Ecto neural progenitor cell (in vitro differentiated cells): ENCODE measurements at regions not wholly inside any gene's neighbourhood (a gene's known extent, or its start where the extent isn't known, plus 50 kb on each side); places are given as distances from the start of the nearest gene placed in this dataset.

Experiments
- DNase-seq: peaks from one replicate; pipeline ENCODE4 v3.0.0-alpha.2; 2018; ENCODE audit warnings: low spot score

GRCh38 chr16:86998196-86999001 is 318.8 kb downstream of the C16orf95 start:
- DNase-seq: no peak

DNA sequence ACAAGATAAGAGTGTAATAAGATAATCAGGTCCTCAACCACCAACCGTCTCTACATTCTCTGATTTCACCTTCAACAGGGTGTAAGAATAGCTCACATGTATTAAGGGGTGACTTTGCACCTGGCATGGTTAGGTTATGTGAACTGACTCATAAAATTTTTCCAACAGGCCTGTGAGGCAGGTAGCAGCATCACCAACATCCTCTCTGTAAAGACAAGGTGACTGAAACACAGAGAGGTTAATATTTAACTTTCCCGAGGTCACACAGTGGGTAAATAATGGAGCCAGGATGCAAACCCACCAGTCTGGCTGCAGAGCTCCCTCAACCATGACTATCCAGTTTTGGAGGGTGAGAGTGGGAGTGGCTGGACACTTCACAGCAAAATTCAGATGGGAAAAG is 317.2 kb downstream of the C16orf95 start:
- DNase-seq: no peak

- DNase-seq: no peak
Observed at GRCh38 chr16:87002717-87003413, 314.3 kb downstream of the C16orf95 start.

GRCh38 chr16:87003414-87003755 is 313.8 kb downstream of the C16orf95 start:
- DNase-seq: no peak

DNA sequence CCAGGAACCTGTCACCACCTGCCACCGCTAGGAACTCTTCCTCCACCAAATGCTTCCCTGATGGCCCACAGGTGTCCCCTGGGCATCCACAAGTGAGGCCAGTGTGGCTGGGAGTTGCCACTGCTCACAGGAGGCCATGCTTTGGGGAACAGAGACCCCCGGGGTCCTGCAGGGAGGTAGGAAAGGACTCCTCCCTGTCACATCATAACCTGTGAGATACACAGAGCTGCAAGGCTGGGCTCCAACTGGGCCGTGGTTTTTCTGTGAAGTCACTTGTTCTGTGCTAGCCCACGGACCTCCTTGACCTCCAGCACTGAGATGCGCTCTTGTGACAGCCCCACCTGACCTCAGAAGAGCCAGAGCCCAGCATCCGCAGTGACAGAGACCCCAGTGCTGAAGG is 311.2 kb downstream of the C16orf95 start:
- DNase-seq: no peak

GRCh38 chr16:87006789-87007745 is 310.1 kb downstream of the C16orf95 start:
- no peak for DNase-seq

DNA sequence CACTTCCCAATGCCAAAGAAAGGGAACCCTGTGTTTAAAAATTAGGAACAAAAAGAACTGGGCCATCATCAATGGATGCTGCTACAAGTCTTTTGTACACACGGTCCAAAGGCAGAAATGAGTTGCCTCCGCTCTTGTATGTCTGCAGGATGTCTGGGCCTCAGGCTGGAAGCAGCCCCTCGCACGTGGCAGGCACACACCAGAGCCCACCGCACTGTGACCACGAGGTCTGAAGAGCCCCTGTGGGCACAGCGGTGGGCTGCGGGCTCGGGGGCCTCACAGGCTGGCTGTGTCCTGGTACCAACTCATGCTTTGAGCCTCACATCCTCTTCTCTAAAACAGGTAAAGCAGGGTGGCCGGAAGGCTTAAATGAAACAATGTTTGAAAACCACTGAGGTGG is 309.3 kb downstream of the C16orf95 start:
- DNase-seq: no peak

DNA sequence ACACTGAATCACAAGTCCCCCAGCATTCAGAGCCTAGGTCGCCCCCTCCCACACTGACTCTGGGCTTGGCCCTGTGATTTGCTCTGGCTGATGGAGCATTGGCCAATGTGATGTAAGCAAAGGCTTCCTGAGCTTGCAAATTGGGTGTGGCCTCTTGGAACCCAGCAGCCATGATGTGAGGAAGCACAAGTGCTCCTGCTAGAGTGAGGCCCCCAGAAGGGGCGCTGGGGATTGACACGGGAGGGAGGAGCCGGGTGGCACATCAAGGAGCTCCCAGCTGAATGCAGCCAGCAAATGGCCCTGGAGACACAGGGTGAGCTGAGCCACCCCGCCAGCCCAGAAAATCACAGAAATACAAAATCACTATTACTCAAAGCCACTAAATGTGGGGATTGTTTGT is 308.5 kb downstream of the C16orf95 start:
- no peak for DNase-seq

DNA sequence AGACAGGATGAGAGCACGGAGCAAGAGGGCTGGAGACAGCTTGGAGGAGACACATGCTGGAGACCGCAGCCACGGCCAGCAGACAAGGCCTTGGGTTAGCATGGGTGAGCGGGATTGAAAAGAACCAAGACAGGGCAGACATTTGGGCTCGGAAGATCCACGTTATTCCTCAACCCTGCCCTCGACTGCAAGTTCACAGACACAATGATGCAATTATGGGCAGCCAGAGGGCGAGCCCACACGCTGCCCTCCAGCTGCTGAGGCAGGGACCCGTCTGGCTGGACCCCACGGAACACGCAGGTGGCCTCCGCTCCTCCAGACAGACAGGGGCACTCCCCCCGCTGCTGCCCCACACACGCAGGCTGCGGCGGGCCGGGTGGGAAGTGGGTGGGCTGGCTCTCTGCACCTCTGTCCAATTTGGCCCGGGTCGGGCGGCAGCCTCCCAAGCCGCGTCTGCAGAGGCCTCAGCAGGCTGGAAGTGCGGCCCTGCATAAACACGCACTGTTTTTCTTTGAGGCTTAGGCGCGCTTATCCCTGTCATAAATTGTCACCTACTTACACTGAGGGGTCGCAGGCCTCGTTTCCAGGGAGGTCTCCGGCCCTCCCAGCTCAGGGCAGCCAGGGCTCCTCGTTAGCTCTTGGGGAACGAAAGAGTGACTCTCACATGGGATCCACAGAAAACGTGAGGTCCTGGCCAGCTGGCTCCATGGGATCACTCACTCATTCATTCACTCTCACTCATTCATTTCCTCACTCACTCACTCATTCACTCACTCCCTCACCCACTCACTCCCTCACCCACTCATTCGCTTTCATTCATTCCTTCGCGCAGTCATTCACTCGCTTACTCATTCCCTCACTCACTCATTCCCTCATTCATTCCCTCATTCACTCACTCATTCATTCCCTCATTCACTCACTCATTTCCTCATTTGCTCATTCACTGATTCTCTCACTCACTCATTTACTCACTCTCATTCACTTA is 303.9 kb downstream of the C16orf95 start:
- no peak for DNase-seq

DNA sequence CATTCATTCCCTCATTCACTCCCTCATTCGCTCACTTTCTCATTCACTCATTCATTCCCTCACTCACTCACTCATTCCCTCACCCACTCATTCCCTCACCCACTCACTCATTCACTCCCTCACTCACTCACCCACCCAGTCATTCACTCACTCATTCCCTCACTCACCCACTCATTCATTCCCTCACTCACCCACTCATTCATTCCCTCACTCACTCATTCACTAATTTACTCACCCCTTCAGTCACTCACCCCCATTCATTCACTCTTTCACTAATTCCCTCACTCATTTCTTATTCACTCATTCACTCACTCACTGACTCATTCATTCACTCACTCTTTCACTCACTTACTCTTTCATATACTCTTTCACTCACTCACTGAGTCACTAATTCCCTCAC is 303.1 kb downstream of the C16orf95 start:
- DNase-seq: no peak

DNA sequence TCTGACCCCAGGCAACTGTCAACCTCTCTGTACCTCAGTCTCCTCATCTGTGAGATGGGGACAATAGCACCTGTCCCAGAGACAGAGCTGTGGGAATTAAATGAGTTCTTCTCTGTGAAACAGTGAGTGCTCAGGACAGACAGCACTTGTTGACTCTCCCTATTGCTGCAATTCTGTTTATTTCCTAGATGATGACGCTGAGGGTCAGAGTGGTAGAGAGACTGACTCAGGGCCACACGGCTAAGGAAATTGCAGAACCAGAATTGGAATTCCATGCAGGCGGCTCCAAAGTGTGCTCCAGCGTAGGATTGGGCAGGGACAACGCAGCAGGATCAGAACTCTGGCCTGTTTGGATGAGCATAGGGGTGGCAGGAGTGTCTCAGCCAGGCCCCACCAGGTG is 302.2 kb downstream of the C16orf95 start:
- no peak for DNase-seq

GRCh38 chr16:87016046-87017035 is 300.9 kb downstream of the C16orf95 start:
- DNase-seq: no peak

- no peak for DNase-seq
Observed at GRCh38 chr16:87017371-87018012, 299.7 kb downstream of the C16orf95 start.

GRCh38 chr16:87025676-87026075 is 291.5 kb downstream of the C16orf95 start:
- no peak for DNase-seq

- no peak for DNase-seq
Observed at GRCh38 chr16:87027056-87027616, 290.1 kb downstream of the C16orf95 start.

DNA sequence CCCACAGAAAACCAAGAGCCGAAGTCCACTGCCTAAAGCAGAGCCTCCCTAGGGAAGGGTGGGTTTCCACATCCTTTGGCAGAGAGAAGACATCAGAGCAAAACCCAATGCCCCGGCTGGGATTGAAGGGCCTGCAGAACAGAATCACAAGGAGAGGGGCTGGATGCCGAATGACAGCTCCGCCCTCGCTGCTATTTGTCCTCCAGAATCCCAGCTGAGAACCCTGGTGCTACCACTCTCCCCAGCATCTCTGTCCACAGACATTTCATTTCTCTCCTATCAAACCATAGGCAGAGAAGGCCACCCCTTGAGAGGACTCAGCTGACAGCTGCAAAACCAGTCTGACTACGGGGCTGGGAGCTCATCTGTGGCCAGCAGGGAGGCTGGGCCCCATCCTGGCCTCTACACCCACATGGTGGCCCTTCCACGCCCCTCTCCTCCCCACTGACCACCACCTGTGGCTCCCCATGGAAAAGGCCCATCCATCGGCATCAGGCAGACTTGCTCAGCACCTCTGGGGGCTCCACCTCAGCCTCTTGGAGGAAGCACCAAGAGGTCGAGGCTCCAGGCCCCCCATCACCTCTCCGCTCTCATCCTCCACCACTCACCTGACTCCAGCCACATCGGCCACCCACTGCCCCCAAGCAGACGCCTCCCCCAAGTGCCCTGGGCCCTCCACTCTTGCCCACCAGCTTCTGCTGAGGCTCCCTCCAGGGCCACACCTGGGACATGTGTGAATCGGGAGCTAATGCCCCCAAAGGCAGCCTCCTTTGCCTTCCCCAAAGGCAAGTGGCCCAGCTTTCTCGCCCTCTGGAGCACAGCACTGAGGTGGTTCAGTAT is 288.5 kb downstream of the C16orf95 start:
- no peak for DNase-seq

- no peak for DNase-seq
Observed at GRCh38 chr16:87032554-87032953, 284.6 kb downstream of the C16orf95 start.

DNA sequence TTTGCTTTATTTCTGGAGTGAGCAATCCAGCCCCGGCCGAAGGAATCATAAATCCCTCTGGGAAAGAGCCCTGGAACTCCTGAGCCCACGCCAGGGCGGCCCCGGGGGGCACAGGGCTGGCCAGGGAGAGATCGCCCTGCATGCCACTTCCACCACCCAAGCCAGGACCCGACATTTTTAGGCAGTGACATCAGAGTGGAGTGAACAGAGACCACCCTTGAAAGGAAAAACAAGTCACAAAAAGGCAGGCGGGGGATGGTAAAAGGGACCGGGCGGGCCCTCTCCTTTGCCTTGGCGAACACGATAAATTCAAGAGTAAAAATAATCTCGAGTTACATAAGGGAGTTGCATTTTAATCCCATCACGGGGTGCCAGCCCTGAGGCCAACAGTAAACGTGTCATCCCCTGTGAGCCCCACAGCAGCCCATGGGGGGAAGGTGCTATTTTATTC is 284.1 kb downstream of the C16orf95 start:
- DNase-seq: no peak
